ENCODE measurements at regions not wholly inside any gene's neighbourhood (a gene's known extent, or its start where the extent isn't known, plus 50 kb on each side); places are given as distances from the start of the nearest gene placed in this dataset.

DNA sequence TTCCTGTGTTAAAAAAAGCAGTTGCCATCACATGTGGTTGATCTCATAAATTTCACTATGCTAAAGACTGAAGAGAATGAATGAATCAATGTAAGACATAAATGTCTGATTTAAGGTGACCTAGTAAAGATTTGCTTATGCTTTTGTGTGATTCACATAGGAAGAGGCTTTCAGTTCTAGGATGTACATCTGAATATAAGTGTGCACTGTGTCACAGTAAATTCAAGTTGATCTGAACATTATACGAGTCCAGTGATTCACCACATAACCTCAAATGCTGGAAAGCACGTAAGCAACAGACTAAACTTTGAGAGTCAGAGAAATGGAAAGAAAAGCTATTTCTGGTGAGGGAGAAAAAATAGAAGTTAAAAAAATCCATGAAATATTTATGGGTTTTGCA lies 567.9 kb downstream of the EPHA5 start:
- Histone ChIP-seq H3K9ac (ENCODE audit: low read length) (no peak overlapping the region), H3K27me3 (ENCODE audit: control insufficient read depth, insufficient read depth, low read length) (no peaks in the 10 kb centered on the region), H3K36me3 (ENCODE audit: control insufficient read depth, low read depth, low read length) (no peaks in the 10 kb centered on the region), H3K27ac (ENCODE audit: low read length) (no peak overlapping the region), H3K9me3 (ENCODE audit: control insufficient read depth, low read depth, low read length) (no peaks in the 10 kb centered on the region), H3K4me3 (ENCODE audit: low read length) (no peak overlapping the region), H3K4me1 (ENCODE audit: control insufficient read depth, low read depth, low read length) (no peaks in the 10 kb centered on the region)

DNA sequence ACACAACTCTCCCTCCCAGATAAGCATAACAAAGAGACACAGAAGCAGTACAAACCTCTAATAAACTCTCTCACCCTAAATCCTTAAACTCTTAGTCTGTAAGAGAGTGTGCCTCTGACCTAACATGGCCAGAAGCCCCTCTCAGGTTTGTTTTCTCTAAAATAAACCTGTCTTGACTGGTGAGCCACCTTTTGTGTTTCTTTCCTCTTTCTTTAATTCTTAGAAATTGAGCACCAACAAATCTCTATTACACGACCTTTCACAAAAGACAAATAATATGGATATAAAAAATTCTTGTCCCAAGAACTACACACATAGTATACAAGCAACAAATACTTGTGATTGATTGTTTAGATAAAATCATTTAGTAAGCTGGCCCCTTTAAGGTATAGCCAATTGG lies 573.7 kb downstream of the EPHA5 start:
- Histone ChIP-seq H3K27me3 (ENCODE audit: control insufficient read depth, insufficient read depth, low read length) (no peaks in the 10 kb centered on the region), H3K4me3 (ENCODE audit: low read length) (no peak overlapping the region), H3K27ac (ENCODE audit: low read length) (no peak overlapping the region), H3K4me1 (ENCODE audit: control insufficient read depth, low read depth, low read length) (no peaks in the 10 kb centered on the region), H3K9me3 (ENCODE audit: control insufficient read depth, low read depth, low read length) (peaks cover 10% of the 10 kb centered on the region), H3K36me3 (ENCODE audit: control insufficient read depth, low read depth, low read length) (no peaks in the 10 kb centered on the region), H3K9ac (ENCODE audit: low read length) (no peak overlapping the region)

DNA sequence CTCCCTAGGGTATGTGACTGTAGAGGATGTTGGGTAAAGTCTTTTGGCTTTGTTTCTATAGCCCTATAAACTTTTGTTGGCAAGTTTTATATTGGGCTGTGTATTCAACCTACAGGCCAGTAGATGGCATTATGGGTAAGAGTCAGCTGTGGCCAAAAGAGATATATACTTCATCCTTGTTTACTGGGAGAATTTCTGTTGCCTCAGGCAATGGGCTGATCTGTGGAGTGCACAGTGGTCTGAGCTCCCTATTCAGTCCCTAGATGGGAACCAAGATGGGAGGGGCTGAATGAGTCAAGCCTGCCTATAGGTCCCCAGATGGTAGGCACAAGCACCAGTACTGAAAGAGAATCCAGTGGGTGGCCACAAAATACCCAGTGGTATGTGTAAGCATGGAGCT lies 580.6 kb downstream of the EPHA5 start:
- Histone ChIP-seq H3K4me3 (ENCODE audit: low read length) (no peak overlapping the region), H3K27me3 (ENCODE audit: control insufficient read depth, insufficient read depth, low read length) (no peaks in the 10 kb centered on the region), H3K27ac (ENCODE audit: low read length) (no peak overlapping the region), H3K9me3 (ENCODE audit: control insufficient read depth, low read depth, low read length) (no peaks in the 10 kb centered on the region), H3K4me1 (ENCODE audit: control insufficient read depth, low read depth, low read length) (no peaks in the 10 kb centered on the region), H3K9ac (ENCODE audit: low read length) (no peak overlapping the region), H3K36me3 (ENCODE audit: control insufficient read depth, low read depth, low read length) (no peaks in the 10 kb centered on the region)

DNA sequence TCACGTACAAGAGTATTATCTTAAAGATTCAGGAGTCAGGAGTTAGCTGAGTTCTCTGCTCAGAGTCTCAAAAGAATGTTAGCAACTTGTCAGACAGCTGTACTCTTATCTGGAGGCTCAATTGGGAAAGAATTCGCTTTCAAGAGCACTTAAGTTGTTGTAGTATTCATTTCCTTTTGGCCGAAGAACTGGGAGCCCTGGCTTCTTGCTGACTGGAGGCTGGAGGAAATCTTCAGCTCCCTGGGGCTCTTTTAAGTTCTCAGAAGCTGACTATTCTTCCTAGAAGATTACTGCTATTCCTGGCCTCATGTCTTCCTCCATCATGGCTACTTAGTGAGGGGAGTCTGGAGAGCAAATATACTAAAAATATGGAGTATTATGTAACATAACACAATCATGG lies 587.2 kb downstream of the EPHA5 start:
- H3K4me3 ChIP-seq (ENCODE audit: low read length) = no peak overlapping the region
- no peaks in the 10 kb centered on the region for H3K9me3 ChIP-seq (ENCODE audit: control insufficient read depth, low read depth, low read length)
- H3K27me3 ChIP-seq (ENCODE audit: control insufficient read depth, insufficient read depth, low read length) = no peaks in the 10 kb centered on the region
- no peak overlapping the region for H3K9ac ChIP-seq (ENCODE audit: low read length)
- H3K36me3 ChIP-seq (ENCODE audit: control insufficient read depth, low read depth, low read length) = no peaks in the 10 kb centered on the region
- H3K4me1 ChIP-seq (ENCODE audit: control insufficient read depth, low read depth, low read length) = no peaks in the 10 kb centered on the region
- H3K27ac ChIP-seq (ENCODE audit: low read length) = no peak overlapping the region

- Histone ChIP-seq H3K9me3 (ENCODE audit: control insufficient read depth, low read depth, low read length) (no peaks in the 10 kb centered on the region), H3K4me3 (ENCODE audit: low read length) (no peak overlapping the region), H3K4me1 (ENCODE audit: control insufficient read depth, low read depth, low read length) (no peaks in the 10 kb centered on the region), H3K27ac (ENCODE audit: low read length) (no peak overlapping the region), H3K36me3 (ENCODE audit: control insufficient read depth, low read depth, low read length) (no peaks in the 10 kb centered on the region), H3K27me3 (ENCODE audit: control insufficient read depth, insufficient read depth, low read length) (no peaks in the 10 kb centered on the region), H3K9ac (ENCODE audit: low read length) (no peak overlapping the region)
Observed at GRCh38 chr4:65071564-65071963, 598.7 kb downstream of the EPHA5 start.

DNA sequence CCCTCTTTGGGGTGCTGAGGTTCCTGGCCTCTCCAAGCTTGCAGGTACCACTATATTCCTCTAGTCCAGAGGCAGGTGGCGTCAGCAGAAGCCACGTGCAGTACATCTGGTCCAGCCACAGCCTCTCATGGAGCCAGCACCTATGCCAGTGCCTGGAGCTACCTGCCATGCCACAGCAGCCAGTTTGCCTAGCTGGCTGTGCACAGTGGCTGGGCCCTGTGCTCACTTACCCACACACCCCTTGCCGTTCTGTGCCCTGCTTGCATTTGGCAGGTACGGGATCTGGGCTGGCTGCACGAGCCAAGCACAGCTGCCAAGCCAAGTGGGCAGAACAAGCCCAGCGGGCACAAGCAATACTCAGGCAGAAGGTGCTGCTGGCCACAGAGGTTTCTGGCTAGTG lies 601.1 kb downstream of the EPHA5 start:
- Histone ChIP-seq H3K4me3 (ENCODE audit: low read length) (no peak overlapping the region), H3K9me3 (ENCODE audit: control insufficient read depth, low read depth, low read length) (no peaks in the 10 kb centered on the region), H3K36me3 (ENCODE audit: control insufficient read depth, low read depth, low read length) (no peaks in the 10 kb centered on the region), H3K27me3 (ENCODE audit: control insufficient read depth, insufficient read depth, low read length) (no peaks in the 10 kb centered on the region), H3K4me1 (ENCODE audit: control insufficient read depth, low read depth, low read length) (no peaks in the 10 kb centered on the region), H3K9ac (ENCODE audit: low read length) (no peak overlapping the region), H3K27ac (ENCODE audit: low read length) (no peak overlapping the region)

GRCh38 chr4:65066106-65066505 lies 604.2 kb downstream of the EPHA5 start:
- Histone ChIP-seq H3K27me3 (ENCODE audit: control insufficient read depth, insufficient read depth, low read length) (no peaks in the 10 kb centered on the region), H3K36me3 (ENCODE audit: control insufficient read depth, low read depth, low read length) (no peaks in the 10 kb centered on the region), H3K9me3 (ENCODE audit: control insufficient read depth, low read depth, low read length) (no peaks in the 10 kb centered on the region), H3K4me3 (ENCODE audit: low read length) (no peak overlapping the region), H3K4me1 (ENCODE audit: control insufficient read depth, low read depth, low read length) (no peaks in the 10 kb centered on the region), H3K9ac (ENCODE audit: low read length) (no peak overlapping the region), H3K27ac (ENCODE audit: low read length) (no peak overlapping the region)

DNA sequence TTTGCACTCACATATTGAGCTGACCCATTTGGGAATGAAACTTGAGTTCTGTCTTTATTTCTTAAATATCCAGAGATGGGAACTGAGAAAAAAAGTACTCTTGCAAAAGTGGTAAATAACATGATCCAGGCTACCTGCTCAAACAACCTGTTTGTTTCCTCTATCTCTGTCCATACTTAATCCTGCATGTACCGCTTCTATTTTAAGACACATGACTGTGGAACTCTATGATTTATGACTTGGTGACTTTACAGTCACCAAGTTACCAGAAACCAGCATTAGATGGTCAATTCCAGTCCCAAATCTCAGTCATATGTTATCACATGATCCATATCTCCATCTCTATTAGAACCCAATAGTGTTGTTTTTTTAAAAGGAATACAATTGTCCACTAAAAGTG lies 606.7 kb downstream of the EPHA5 start:
- Histone ChIP-seq H3K27me3 (ENCODE audit: control insufficient read depth, insufficient read depth, low read length) (no peaks in the 10 kb centered on the region), H3K27ac (ENCODE audit: low read length) (no peak overlapping the region), H3K9ac (ENCODE audit: low read length) (no peak overlapping the region), H3K4me1 (ENCODE audit: control insufficient read depth, low read depth, low read length) (no peaks in the 10 kb centered on the region), H3K9me3 (ENCODE audit: control insufficient read depth, low read depth, low read length) (no peaks in the 10 kb centered on the region), H3K36me3 (ENCODE audit: control insufficient read depth, low read depth, low read length) (no peaks in the 10 kb centered on the region), H3K4me3 (ENCODE audit: low read length) (no peak overlapping the region)

DNA sequence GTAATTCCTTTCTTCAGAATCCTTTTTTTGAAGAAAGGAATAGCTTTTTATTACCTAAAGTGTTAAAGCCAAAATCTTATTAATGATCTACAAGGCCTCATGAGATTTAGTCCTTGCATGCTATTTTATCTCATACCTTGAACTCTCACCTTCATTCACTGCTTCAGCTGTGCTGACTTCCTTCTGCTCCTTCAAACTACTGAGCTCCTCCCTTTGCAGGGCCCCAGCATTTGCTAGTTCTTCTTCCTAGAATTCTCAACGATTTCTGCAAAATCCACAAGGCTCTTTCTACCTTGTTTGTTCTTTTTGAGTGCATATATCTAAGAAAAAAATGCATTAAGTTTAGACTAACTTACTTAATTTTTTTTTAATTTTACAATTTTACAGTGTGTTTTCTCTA lies 619.5 kb downstream of the EPHA5 start:
- Histone ChIP-seq H3K4me1 (ENCODE audit: control insufficient read depth, low read depth, low read length) (no peaks in the 10 kb centered on the region), H3K27me3 (ENCODE audit: control insufficient read depth, insufficient read depth, low read length) (no peaks in the 10 kb centered on the region), H3K4me3 (ENCODE audit: low read length) (no peak overlapping the region), H3K9me3 (ENCODE audit: control insufficient read depth, low read depth, low read length) (no peaks in the 10 kb centered on the region), H3K9ac (ENCODE audit: low read length) (no peak overlapping the region), H3K27ac (ENCODE audit: low read length) (no peak overlapping the region), H3K36me3 (ENCODE audit: control insufficient read depth, low read depth, low read length) (no peaks in the 10 kb centered on the region)

DNA sequence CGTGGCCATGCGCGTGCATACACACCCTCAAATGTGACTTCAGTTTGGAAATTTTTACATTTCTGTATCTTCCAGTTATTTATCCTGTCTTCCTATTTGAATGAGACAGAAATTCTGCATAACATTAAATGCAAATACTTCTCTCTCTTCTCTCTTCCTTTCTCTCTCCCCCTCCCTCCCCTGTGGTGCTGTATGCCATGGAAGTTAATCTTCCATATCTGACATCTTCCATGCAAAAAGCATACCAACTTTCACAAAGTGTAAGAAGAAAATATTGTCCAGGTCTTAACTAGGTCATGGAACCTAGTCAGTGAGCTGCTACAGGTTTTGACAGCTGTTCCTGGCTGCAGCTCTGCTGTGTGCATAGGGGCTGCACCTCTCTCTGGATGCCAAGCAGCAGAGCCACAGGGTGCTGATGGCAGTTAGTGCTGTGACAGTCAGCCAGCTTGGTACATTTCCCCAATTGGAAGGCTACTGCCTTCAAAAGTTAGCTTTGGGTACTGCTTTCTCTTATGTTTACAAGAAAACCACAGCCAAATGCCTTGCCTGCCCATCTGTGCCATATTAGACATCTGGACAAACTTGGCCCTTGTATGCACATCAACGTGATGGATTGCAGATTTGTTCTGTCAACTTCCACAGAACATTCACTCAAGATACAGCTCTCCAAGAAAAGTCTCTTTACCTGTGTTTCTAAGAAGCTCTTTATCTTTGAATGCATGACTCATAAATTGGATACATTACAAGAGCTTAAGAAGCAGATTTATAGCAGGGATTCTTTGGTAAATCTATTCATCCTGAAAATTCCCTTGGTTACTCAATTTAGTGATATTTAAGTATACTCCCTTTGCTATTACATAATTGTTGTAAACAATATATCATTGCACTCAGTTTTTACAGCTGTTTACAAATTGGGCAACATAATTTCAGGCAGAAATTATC lies 623.8 kb downstream of the EPHA5 start:
- H3K27ac ChIP-seq (ENCODE audit: low read length) = no peak overlapping the region
- H3K27me3 ChIP-seq (ENCODE audit: control insufficient read depth, insufficient read depth, low read length) = no peaks in the 10 kb centered on the region
- no peaks in the 10 kb centered on the region for H3K9me3 ChIP-seq (ENCODE audit: control insufficient read depth, low read depth, low read length)
- H3K9ac ChIP-seq (ENCODE audit: low read length) = no peak overlapping the region
- H3K36me3 ChIP-seq (ENCODE audit: control insufficient read depth, low read depth, low read length) = no peaks in the 10 kb centered on the region
- H3K4me3 ChIP-seq (ENCODE audit: low read length) = no peak overlapping the region
- H3K4me1 ChIP-seq (ENCODE audit: control insufficient read depth, low read depth, low read length) = no peaks in the 10 kb centered on the region

DNA sequence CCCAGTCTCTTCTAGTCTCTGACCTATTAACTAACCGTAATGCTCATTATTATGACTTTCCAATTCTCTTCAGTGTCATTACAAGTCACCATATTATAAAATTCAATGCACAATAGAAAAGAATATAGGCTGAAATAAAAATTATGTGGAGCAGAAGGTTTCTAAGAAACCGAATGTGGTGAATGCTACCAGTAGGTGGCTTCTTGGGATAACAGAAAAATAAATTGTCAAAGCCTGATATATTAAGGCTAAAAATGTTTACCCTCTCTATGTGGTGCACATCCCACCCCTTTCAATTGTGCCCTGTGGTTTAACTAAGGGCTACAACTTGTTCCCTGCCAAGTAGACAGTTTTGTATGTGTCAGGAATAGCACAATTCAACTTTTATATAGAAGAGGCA lies 624.6 kb upstream of the TECRL start:
- Histone ChIP-seq H3K4me1 (ENCODE audit: control insufficient read depth, low read depth, low read length) (no peaks in the 10 kb centered on the region), H3K27ac (ENCODE audit: low read length) (no peak overlapping the region), H3K9me3 (ENCODE audit: control insufficient read depth, low read depth, low read length) (no peaks in the 10 kb centered on the region), H3K36me3 (ENCODE audit: control insufficient read depth, low read depth, low read length) (no peaks in the 10 kb centered on the region), H3K9ac (ENCODE audit: low read length) (no peak overlapping the region), H3K27me3 (ENCODE audit: control insufficient read depth, insufficient read depth, low read length) (no peaks in the 10 kb centered on the region), H3K4me3 (ENCODE audit: low read length) (no peak overlapping the region)

DNA sequence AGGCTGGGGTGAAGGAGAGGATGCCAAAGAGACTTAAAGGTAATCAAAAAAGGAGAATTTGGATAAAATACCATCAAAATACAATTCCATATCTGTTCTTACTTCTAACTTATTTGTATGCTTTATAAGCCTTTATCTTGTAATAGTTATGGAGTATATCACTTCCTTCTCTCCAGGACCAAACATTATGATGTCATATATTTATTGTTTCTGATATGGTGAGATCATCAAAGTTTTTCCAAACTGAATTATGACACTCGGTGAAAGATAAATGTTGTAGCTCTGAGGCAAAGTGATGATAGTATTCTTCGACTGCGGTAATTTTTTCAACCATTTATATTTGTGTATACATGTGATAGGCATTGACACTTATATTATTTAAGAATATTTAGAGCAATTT lies 619.3 kb upstream of the TECRL start:
- Histone ChIP-seq H3K9me3 (ENCODE audit: control insufficient read depth, low read depth, low read length) (no peaks in the 10 kb centered on the region), H3K4me3 (ENCODE audit: low read length) (no peak overlapping the region), H3K27me3 (ENCODE audit: control insufficient read depth, insufficient read depth, low read length) (no peaks in the 10 kb centered on the region), H3K36me3 (ENCODE audit: control insufficient read depth, low read depth, low read length) (no peaks in the 10 kb centered on the region), H3K27ac (ENCODE audit: low read length) (no peak overlapping the region), H3K9ac (ENCODE audit: low read length) (no peak overlapping the region), H3K4me1 (ENCODE audit: control insufficient read depth, low read depth, low read length) (no peaks in the 10 kb centered on the region)

Data from iPS-18a (cell line).